GM21390 (cell line): ENCODE measurements at regions not wholly inside any gene's neighbourhood (a gene's known extent, or its start where the extent isn't known, plus 50 kb on each side); places are given as distances from the start of the nearest gene placed in this dataset.
"Not testable (repeated sequence)": the region's sequence is repeated elsewhere in the genome, so short reads cannot be mapped to it uniquely, and the experiment has no call there.

Source experiments
- ATAC-seq: cut with Tn5 transposase; IDR thresholded peaks from one replicate; pipeline ENCODE4 v1.9.1; 2021; ENCODE audit not compliant: unreplicated experiment

- ATAC-seq, result no peak
Measured at GRCh38 chr12:102344691-102345090, 135.7 kb downstream of the IGF1 start.

GRCh38 chr12:102343361-102344121 lies 136.8 kb downstream of the IGF1 start:
- no peak for ATAC-seq

DNA sequence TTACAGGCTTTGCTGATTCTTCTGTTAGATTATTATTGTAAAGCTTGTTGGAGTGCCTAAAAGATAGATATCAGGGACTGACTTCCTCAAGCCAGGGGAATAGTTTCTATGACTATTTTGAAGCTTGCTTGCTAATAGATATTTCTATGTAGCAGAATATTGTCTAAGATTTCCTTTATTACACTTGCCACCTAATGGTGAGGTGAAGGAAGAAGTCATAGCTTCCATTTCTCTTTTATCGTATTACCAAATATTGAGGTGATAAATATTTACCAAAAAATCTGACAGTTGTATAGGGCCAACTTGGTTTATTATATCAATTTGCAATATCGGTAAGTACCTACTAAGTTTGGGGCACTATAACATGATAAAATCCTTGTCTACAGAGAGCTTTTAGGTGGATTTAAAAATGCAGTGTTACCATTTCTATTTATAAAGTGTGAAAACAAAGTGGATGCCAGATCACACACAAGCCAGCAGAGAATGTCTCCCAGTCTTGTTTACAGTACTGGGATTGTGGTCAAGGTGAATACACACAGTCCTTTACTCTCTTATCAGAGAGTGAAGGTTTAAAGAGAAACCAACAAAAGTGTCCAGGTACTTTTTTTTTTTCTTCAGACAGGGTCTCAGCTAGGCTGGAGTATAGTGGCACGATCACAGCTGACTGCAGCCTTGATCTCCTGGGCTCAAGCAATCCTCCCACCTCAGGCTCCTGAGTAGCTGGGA lies 137.9 kb downstream of the IGF1 start:
- no peak for ATAC-seq

GRCh38 chr12:102334765-102335164 lies 137.1 kb upstream of the PMCH start:
- ATAC-seq, result no peak

DNA sequence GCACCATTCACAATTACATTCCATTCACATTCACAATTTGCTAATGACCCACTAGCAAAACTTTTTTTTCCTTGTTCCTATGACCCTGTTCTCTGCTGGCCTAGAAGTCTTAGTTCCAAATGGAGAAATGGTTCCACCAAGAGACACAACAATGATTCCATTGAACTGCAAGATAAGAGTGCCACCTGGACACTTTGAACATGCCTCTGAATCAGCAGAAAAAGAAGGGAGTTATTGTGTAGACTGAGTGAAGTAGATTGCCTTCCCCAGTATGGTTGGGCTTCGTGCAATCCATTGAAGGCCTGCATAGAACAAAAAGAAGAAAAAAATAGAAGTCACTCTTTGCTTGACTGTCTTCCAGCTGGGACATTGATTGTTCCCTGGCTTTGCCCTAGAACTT lies 133.8 kb upstream of the PMCH start:
- no peak for ATAC-seq

- ATAC-seq, result no peak
Measured at GRCh38 chr12:102329883-102330282, 132.2 kb upstream of the PMCH start.

DNA sequence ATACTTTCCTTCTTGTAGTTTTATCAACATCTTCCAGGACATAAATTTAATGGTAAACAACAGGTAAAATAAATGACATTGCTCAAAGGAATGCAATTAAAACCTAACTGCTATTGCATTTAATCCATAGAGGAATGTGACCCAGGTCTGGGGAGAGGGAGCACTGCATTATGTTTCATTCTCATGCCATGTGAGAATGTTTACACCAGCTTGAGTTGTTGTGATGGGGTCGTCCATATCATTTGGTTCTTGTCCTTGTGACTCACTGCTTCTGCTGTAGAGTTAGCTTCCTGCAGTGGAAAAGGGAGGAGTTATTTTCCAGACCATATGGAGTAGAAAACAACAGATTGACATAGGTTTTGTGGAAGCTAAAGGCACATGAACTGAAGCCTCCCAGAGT lies 129.3 kb upstream of the PMCH start:
- ATAC-seq, result no peak

DNA sequence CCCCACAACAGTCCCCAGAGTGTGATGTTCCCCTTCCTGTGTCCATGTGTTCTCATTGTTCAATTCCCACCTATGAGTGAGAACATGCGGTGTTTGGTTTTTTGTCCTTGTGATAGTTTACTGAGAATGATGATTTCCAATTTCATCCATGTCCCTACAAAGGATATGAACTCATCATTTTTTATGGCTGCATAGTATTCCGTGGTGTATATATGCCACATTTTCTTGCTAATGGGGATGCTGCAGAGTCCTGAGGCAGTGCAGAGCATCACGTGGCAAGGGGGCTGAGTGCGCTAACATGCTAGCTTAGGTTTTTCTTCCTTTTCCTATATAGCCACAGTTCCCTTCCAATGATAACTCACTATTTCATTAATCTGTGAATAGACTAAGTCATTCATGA lies 127.5 kb upstream of the PMCH start:
- not testable (repeated sequence) for ATAC-seq

- ATAC-seq, result no peak
Measured at GRCh38 chr12:102323799-102324198, 126.2 kb upstream of the PMCH start.

GRCh38 chr12:102322254-102322653 lies 124.6 kb upstream of the PMCH start:
- ATAC-seq, result no peak

- ATAC-seq, result no peak
Measured at GRCh38 chr12:102321305-102322082, 123.9 kb upstream of the PMCH start.

DNA sequence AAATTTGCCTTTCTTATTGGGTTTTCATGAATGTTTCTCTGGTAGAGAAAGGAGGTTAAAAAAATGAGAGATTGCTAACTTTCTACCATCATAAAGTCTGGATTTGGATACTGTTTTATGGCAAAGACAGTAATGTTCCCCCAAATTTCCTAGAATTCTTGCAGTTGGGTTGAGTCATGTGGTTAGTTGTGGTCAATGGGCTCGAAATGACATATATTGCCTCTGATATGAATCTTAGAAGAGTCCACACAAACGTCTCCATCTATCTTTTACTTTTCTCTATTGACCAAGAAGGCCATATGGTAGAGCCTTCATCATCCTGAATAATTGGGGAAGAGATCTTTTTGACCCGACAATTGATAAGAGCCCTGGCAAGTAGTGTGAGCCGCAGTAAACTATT lies 119.5 kb upstream of the PMCH start:
- ATAC-seq, result no peak

- ATAC-seq, result no peak
Measured at GRCh38 chr12:102316723-102317122, 119.1 kb upstream of the PMCH start.

DNA sequence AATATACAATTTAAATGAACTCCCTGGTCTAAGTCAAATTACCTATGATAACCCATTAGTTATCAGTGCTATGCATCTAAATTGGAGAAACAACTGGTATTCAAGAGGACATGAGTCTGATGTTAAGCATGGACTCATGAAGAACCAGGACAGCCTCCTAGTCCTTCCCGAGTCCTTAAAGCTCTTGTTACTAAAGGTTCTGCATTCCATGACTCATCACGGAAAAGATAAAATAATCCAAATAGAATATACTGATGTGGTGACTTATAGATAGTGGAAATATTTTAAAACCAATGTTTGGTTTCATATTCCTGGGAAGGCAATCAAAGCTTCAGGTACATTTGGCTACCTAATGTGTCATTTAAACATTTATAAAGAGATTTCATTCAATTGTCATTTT lies 117.2 kb upstream of the PMCH start:
- no peak for ATAC-seq

DNA sequence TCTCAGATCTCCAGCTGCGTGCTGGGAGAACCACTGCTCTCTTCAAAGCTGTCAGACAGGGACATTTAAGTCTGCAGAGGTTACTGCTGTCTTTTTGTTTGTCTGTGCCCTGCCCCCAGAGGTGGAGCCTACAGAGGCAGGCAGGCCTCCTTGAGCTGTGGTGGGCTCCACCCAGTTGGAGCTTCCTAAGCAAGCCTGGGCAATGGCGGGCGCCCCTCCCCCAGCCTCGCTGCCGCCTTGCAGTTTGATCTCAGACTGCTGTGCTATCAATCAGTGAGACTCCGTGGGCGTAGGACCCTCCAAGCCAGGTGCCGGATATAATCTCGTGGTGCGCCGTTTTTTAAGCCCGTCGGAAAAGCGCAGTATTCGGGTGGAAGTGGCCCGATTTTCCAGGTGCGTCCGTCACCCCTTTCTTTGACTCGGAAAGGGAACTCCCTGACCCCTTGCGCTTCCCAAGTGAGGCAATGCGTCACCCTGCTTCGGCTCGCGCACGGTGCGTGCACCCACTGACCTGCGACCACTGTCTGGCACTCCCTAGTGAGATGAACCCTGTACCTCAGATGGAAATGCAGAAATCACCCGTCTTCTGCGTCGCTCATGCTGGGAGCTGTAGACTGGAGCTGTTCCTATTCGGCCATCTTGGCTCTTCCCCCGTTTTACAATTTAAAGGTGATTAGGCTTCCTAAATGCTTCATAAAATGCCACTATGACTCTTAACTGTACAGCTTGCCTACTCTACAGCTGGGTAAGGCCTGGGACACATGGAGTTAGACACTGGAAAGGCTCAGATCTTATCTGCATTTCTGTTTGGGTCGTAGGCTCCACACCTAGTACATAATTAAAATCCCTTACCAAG lies 115.7 kb upstream of the PMCH start:
- not testable (repeated sequence) for ATAC-seq

DNA sequence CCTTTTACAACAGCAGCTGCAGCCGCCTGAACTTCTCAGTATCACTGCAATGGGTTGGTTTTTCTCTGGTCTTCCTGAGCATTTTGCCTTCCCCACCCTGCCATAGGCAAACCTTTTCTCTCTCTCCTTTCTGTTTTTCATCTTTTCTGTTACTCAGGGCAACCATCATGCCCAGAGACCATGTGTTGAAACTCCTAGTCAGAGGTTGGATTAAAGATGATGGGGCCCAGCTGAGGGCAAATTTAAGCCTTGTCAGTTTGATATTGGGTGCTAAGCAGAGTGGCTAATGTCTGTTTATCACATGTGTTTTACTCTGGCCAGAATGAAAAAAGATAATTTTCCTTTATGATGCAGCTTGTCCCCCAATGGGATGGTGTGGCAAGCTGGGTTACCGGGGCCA lies 107.9 kb upstream of the PMCH start:
- no peak for ATAC-seq

GRCh38 chr12:102304667-102305066 lies 107.0 kb upstream of the PMCH start:
- ATAC-seq, result not testable (repeated sequence)

DNA sequence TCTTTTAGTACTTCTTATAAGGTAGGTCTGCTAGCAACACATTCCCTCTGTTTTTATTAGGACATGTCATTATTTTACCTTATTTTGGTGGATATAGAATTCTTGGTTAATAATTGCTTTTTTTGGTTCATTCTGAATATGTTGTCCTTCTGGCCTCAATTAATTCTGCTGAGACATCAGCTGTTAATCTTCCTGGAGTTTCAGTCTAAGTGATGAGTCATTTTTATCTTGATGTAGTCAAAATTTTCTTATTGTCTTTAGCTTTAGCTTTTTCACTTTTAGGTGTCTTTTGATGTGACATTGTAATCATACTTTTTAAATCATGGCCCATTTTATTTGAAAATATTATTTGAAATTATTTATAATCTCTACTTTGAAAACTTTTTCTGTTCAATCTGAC lies 104.9 kb upstream of the PMCH start:
- ATAC-seq, result no peak

GRCh38 chr12:102301547-102301946 lies 103.9 kb upstream of the PMCH start:
- ATAC-seq, result no peak

GRCh38 chr12:102300824-102301461 lies 103.3 kb upstream of the PMCH start:
- peak; percentile 80 for ATAC-seq
